Esophagus squamous epithelium (tissue), 4 donors: ENCODE measurements at regions not wholly inside any gene's neighbourhood (a gene's known extent, or its start where the extent isn't known, plus 50 kb on each side); places are given as distances from the start of the nearest gene placed in this dataset.

Experiments
- CTCF ChIP-seq, 6 experiments: fragments of 450-650 bp in 4 of 6; fragments of 200-600 bp in 2 of 6; sonication (generic) in 2 of 6; IDR thresholded peaks; one replicate each; pipeline ENCODE4 v1.5.1; 2016 to 2019; ENCODE audit warnings: antibody characterized with exemption in 6 of 6, mild to moderate bottlenecking in 4 of 6, moderate library complexity in 4 of 6
- POLR2A ChIP-seq, 4 donors: fragments of 450-650 bp; IDR thresholded peaks; one replicate each; pipeline ENCODE4 v1.6.1; 2017; ENCODE audit warnings: antibody characterized with exemption in 4 of 4, mild to moderate bottlenecking in 4 of 4, moderate library complexity in 3 of 4

GRCh38 chr7:35494407-35494806 lies 200.5 kb downstream of the HERPUD2 start:
- no peak for TF ChIP-seq POLR2A (IDR thresholded peaks at IDR 0.05)
- TF ChIP-seq CTCF (IDR thresholded peaks at IDR 0.05), result no peak
